ENCODE measurements at regions not wholly inside any gene's neighbourhood (a gene's known extent, or its start where the extent isn't known, plus 50 kb on each side); places are given as distances from the start of the nearest gene placed in this dataset.

- DNase-seq = no peak
These were observed 1266.1 kb downstream of the LRFN5 start for GRCh38 chr14:42872786-42873185.

- DNase-seq = no peak
These were observed 1263.0 kb downstream of the LRFN5 start for GRCh38 chr14:42869681-42870080.

GRCh38 chr14:42862114-42862513, 1255.4 kb downstream of the LRFN5 start:
- DNase-seq = no peak

- no peak for DNase-seq
These were observed 1253.7 kb downstream of the LRFN5 start for GRCh38 chr14:42860371-42860770.

- DNase-seq = no peak
These were observed 1249.4 kb downstream of the LRFN5 start for GRCh38 chr14:42856106-42856505.

- no peak for DNase-seq
These were observed 1248.4 kb downstream of the LRFN5 start for GRCh38 chr14:42855085-42855484.

GRCh38 chr14:42854061-42854460, 1247.4 kb downstream of the LRFN5 start:
- DNase-seq = no peak

GRCh38 chr14:42848652-42849051, 1242.0 kb downstream of the LRFN5 start:
- DNase-seq = no peak

GRCh38 chr14:42814817-42815216, 1208.1 kb downstream of the LRFN5 start:
- no peak for DNase-seq

- DNase-seq = no peak
These were observed 1200.2 kb downstream of the LRFN5 start for GRCh38 chr14:42806909-42807315.

- no peak for DNase-seq
These were observed 1197.5 kb downstream of the LRFN5 start for GRCh38 chr14:42804141-42804540.

- DNase-seq = no peak
These were observed 1195.7 kb downstream of the LRFN5 start for GRCh38 chr14:42802346-42802745.

- no peak for DNase-seq
These were observed 1185.5 kb downstream of the LRFN5 start for GRCh38 chr14:42792166-42792565.

- no peak for DNase-seq
These were observed 1176.1 kb downstream of the LRFN5 start for GRCh38 chr14:42782754-42783153.

- DNase-seq = no peak
These were observed 1172.3 kb downstream of the LRFN5 start for GRCh38 chr14:42778984-42779383.

GRCh38 chr14:42750771-42751170, 1144.1 kb downstream of the LRFN5 start:
- no peak for DNase-seq

GRCh38 chr14:42742084-42742483, 1135.4 kb downstream of the LRFN5 start:
- DNase-seq = no peak

- DNase-seq = no peak
These were observed 1129.7 kb downstream of the LRFN5 start for GRCh38 chr14:42736408-42736807.

- DNase-seq = no peak
These were observed 1127.4 kb downstream of the LRFN5 start for GRCh38 chr14:42734041-42734440.

- no peak for DNase-seq
These were observed 1125.3 kb downstream of the LRFN5 start for GRCh38 chr14:42732005-42732404.

GRCh38 chr14:42731480-42731879, 1124.8 kb downstream of the LRFN5 start:
- no peak for DNase-seq

- DNase-seq = no peak
These were observed 1123.0 kb downstream of the LRFN5 start for GRCh38 chr14:42729681-42730080.

GRCh38 chr14:42719391-42719790, 1112.7 kb downstream of the LRFN5 start:
- no peak for DNase-seq

- no peak for DNase-seq
These were observed 1108.6 kb downstream of the LRFN5 start for GRCh38 chr14:42715316-42715715.

GRCh38 chr14:42710071-42710470, 1103.4 kb downstream of the LRFN5 start:
- no peak for DNase-seq

GRCh38 chr14:42703501-42703900, 1096.8 kb downstream of the LRFN5 start:
- DNase-seq = no peak

All from CD4-positive, alpha-beta T cell treated with Interleukin-21 for 1 hour (primary cell).